ENCODE measurements at regions not wholly inside any gene's neighbourhood (a gene's known extent, or its start where the extent isn't known, plus 50 kb on each side); places are given as distances from the start of the nearest gene placed in this dataset.

DNA sequence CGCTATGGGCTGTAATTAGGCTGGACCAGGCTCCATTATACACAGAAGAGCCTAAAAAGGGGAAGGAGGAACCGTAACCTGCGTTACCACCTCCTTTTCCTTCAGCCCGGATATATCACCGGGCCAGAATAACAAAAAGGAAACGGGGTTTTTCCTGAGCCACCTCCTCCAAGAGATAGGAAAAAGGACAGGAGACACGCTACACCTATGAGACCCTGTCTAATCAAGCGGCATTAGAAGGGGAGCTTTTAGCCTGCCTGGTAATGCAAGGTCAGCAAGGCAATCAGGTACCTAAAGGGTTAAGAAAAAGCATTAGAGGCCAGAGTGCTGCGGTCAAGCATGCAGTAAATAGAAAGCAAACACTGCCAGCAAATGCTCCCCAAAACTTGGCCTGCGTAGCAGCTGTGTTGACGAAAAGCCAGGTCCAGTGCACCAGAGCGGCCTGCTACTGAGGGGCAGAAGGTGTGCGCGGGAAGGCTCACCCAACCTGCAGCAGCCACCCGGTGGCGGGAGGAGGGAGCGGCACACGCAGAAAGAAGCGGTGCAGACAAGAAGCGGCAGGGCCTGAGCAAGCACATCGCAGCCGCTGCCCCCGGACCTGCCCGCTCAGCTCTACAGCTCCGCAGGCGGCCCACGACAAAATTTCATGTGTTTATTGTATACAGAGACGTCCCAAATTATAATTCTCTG, 1466.1 kb downstream of the UQCRFS1 start:
- H3K9me3 ChIP-seq (ENCODE audit: insufficient read depth, low read depth): no peaks in the 10 kb centered on the region
- H3K27me3 ChIP-seq (ENCODE audit: insufficient read depth, low read depth): no peaks in the 10 kb centered on the region
- no peaks in the 10 kb centered on the region for H3K79me2 ChIP-seq (ENCODE audit: low read depth)
- H4K20me1 ChIP-seq (ENCODE audit: insufficient read depth): peaks cover 5% of the 10 kb centered on the region; the same call in 1 of the 2 replicates
- TF ChIP-seq, protein P1, sequence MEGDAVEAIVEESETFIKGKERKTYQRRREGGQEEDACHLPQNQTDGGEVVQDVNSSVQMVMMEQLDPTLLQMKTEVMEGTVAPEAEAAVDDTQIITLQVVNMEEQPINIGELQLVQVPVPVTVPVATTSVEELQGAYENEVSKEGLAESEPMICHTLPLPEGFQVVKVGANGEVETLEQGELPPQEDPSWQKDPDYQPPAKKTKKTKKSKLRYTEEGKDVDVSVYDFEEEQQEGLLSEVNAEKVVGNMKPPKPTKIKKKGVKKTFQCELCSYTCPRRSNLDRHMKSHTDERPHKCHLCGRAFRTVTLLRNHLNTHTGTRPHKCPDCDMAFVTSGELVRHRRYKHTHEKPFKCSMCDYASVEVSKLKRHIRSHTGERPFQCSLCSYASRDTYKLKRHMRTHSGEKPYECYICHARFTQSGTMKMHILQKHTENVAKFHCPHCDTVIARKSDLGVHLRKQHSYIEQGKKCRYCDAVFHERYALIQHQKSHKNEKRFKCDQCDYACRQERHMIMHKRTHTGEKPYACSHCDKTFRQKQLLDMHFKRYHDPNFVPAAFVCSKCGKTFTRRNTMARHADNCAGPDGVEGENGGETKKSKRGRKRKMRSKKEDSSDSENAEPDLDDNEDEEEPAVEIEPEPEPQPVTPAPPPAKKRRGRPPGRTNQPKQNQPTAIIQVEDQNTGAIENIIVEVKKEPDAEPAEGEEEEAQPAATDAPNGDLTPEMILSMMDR (conservative IDR thresholded peaks at IDR 0.05): no peak
- TF ChIP-seq EZH2 (IDR thresholded peaks at IDR 0.05; ENCODE audit: low read depth): no peak
- no peak overlapping the region for H3K4me3 ChIP-seq
- ChIA-PET POLR2A (ENCODE audit: unreplicated experiment) (no interaction called here), CTCF (no interaction called here)
- H3F3A ChIP-seq (ENCODE audit: insufficient read depth, low read depth): no peaks in the 10 kb centered on the region
- H3K4me2 ChIP-seq: no peak overlapping the region
- no TSS peak for BruUV-seq (replicated peaks)
- H3K4me1 ChIP-seq (replicated peaks; ENCODE audit: insufficient read depth): no peaks in the 10 kb centered on the region
- H3K27ac ChIP-seq: no peak overlapping the region
- DNase-seq: no peak
- H3K36me3 ChIP-seq (ENCODE audit: low read depth): no peaks in the 10 kb centered on the region
- intact Hi-C loops (cut with micrococcal nuclease; ENCODE audit: unreplicated experiment): no loop called here
- H3K9me2 ChIP-seq (ENCODE audit: insufficient read depth): no peaks in the 10 kb centered on the region
- no peak overlapping the region for H2AFZ ChIP-seq

DNA sequence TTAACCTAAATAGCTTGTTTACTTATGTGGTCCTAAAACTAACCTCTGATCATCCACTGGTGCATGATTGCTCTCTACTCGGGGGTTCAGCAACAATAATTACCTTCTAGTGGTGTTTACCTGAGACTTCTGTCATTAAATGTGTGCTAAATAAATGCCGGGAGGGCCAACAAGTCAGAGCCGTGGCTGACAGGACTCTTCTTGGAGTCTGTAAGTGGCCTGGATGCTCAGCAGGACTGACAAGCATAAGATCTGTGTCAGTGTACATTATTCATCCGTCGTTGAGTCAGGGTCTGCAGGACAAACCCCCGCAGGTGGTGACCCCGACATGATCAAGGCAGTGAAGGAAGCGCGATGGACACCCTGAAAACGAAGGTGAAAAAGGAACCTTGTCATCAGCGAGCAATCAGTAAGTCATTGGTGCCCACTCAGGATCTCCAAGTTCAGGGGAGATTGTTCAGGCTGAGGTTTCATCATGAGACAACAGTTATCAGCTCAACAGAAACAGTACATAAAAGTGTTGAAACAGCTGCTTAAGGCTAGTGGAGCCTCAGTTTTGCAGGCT, 1466.9 kb downstream of the UQCRFS1 start:
- Histone ChIP-seq H3K9me2 (ENCODE audit: insufficient read depth) (no peaks in the 10 kb centered on the region), H3K27me3 (ENCODE audit: insufficient read depth, low read depth) (no peaks in the 10 kb centered on the region), H3K79me2 (ENCODE audit: low read depth) (no peaks in the 10 kb centered on the region), H2AFZ (no peak overlapping the region), H3K27ac (no peak overlapping the region), H3K4me1 (replicated peaks; ENCODE audit: insufficient read depth) (no peaks in the 10 kb centered on the region), H3K9me3 (ENCODE audit: insufficient read depth, low read depth) (no peaks in the 10 kb centered on the region), H4K20me1 (ENCODE audit: insufficient read depth) (peaks cover 5% of the 10 kb centered on the region; the same call in 1 of the 2 replicates), H3K4me3 (no peak overlapping the region), H3K36me3 (ENCODE audit: low read depth) (no peaks in the 10 kb centered on the region), H3K4me2 (no peak overlapping the region), H3F3A (ENCODE audit: insufficient read depth, low read depth) (no peaks in the 10 kb centered on the region)
- intact Hi-C loops (cut with micrococcal nuclease; ENCODE audit: unreplicated experiment): no loop called here
- CTCF ChIA-PET: no interaction called here
- TF ChIP-seq, protein P1 (conservative IDR thresholded peaks at IDR 0.05): no peak
- no peak for TF ChIP-seq EZH2 (IDR thresholded peaks at IDR 0.05; ENCODE audit: low read depth)
- BruUV-seq (replicated peaks): no TSS peak
- POLR2A ChIA-PET (ENCODE audit: unreplicated experiment): no interaction called here
- DNase-seq: no peak

DNA sequence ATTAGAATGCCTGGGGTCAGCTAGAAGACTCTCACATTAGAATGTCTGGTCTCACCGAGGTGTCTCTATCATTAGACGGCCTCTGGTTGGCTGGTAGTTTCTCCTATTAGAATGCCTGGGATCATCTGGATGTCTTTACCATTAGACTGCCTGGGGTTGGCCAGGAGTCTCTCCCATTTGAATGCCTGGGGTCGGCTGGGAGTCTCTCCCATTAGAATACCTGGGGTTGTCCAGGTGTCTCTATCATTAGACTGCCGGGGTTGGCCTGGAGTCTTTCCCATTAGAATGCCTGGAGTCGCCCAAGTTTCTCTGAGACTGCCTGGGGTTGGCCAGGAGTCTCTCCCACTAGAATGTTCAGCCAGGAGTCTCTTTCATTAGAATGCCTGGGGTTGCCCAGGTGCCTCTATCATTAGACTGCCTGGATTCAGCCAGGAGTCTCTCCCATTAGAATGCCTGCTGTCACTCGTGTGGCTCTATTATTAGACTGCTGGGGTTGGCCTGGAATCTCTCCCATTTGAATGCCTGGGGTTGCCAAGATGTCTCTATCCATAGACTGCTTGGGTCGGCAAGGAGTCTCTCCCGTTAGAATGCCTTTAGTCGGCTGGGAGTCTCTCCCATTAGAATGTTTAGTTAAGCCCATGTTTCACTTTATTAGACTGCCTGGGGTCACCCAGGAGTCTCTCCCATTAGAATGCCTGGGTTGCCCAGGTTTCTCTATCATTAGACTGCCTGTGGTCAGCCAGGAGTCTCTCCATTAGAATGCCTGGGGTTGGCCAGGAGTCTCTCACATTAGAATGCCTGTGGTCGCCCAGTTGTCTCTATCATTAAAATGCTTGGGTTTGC, 1467.8 kb downstream of the UQCRFS1 start:
- intact Hi-C loops (cut with micrococcal nuclease; ENCODE audit: unreplicated experiment): no loop called here
- DNase-seq: no peak
- Histone ChIP-seq H2AFZ (no peak overlapping the region), H3K79me2 (ENCODE audit: low read depth) (no peaks in the 10 kb centered on the region), H3K9me2 (ENCODE audit: insufficient read depth) (no peaks in the 10 kb centered on the region), H3K27me3 (ENCODE audit: insufficient read depth, low read depth) (no peaks in the 10 kb centered on the region), H3K4me3 (no peak overlapping the region), H3K4me1 (replicated peaks; ENCODE audit: insufficient read depth) (no peaks in the 10 kb centered on the region), H3K9me3 (ENCODE audit: insufficient read depth, low read depth) (no peaks in the 10 kb centered on the region), H3K36me3 (ENCODE audit: low read depth) (no peaks in the 10 kb centered on the region), H3K27ac (no peak overlapping the region), H4K20me1 (ENCODE audit: insufficient read depth) (peaks cover 5% of the 10 kb centered on the region; the same call in 1 of the 2 replicates), H3K4me2 (no peak overlapping the region), H3F3A (ENCODE audit: insufficient read depth, low read depth) (no peaks in the 10 kb centered on the region)
- CTCF ChIA-PET: no interaction called here
- TF ChIP-seq, protein P1 (conservative IDR thresholded peaks at IDR 0.05): no peak
- no peak for TF ChIP-seq EZH2 (IDR thresholded peaks at IDR 0.05; ENCODE audit: low read depth)
- POLR2A ChIA-PET (ENCODE audit: unreplicated experiment): no interaction called here
- BruUV-seq (replicated peaks): no TSS peak

Data from PC-9 (cell line).